ENCODE measurements at regions not wholly inside any gene's neighbourhood (a gene's known extent, or its start where the extent isn't known, plus 50 kb on each side); places are given as distances from the start of the nearest gene placed in this dataset.
"Not testable (repeated sequence)": the region's sequence is repeated elsewhere in the genome, so short reads cannot be mapped to it uniquely, and the experiment has no call there.

GRCh38 chr12:9304540-9304939, 96.3 kb upstream of the PZP start:
- DNase-seq, result not testable (repeated sequence)

GRCh38 chr12:9295872-9296271, 87.7 kb upstream of the PZP start:
- DNase-seq, result not testable (repeated sequence)

- not testable (repeated sequence) for DNase-seq
Observed at GRCh38 chr12:9294072-9294620, 86.0 kb upstream of the PZP start.

- DNase-seq, result not testable (repeated sequence)
Observed at GRCh38 chr12:9293391-9293790, 85.2 kb upstream of the PZP start.

GRCh38 chr12:9289984-9290383, 81.8 kb upstream of the PZP start:
- not testable (repeated sequence) for DNase-seq

- not testable (repeated sequence) for DNase-seq
Observed at GRCh38 chr12:9284724-9285123, 76.5 kb upstream of the PZP start.

GRCh38 chr12:9284197-9284596, 76.0 kb upstream of the PZP start:
- DNase-seq, result peak; percentile 9

GRCh38 chr12:9283346-9284095, 75.3 kb upstream of the PZP start:
- DNase-seq, result peak; percentile 85

- DNase-seq, result no peak
Observed at GRCh38 chr12:9276990-9277389, 68.8 kb upstream of the PZP start.

- no peak for DNase-seq
Observed at GRCh38 chr12:9273276-9273675, 65.1 kb upstream of the PZP start.

GRCh38 chr12:9271875-9272274, 63.7 kb upstream of the PZP start:
- DNase-seq, result no peak

- no peak for DNase-seq
Observed at GRCh38 chr12:9264546-9264945, 56.4 kb upstream of the PZP start.

GRCh38 chr12:9260931-9261330, 52.7 kb upstream of the PZP start:
- DNase-seq, result no peak

- no peak for DNase-seq
Observed at GRCh38 chr12:9258676-9259075, 50.5 kb upstream of the PZP start.

All from activated CD4-positive, alpha-beta T cell treated with anti-CD3 and anti-CD28 coated beads, Interleukin-2, amount 50 U/mL, for 16 hours (primary cell).